HEK293T (cell line): ENCODE measurements at regions not wholly inside any gene's neighbourhood (a gene's known extent, or its start where the extent isn't known, plus 50 kb on each side); places are given as distances from the start of the nearest gene placed in this dataset.

Experiments
- CTCF ChIA-PET: fragments of 350-600 bp; formaldehyde crosslinking; extraction: SDS; loops from one replicate; lab custom pipeline; 2021; ENCODE audit warnings: antibody characterized with exemption, inconsistent platforms; lab: Yijun Ruan, JAX
- POLR2A ChIA-PET: fragments of 350-600 bp; formaldehyde crosslinking; extraction: SDS; loops from one replicate; lab custom pipeline; 2020; ENCODE audit warnings: antibody characterized with exemption, inconsistent platforms; lab: Yijun Ruan, JAX
- DNase-seq: peaks from one replicate; pipeline ENCODE4 v3.0.0; 2012; ENCODE audit warnings: mixed read lengths; ENCODE audit errors: extremely low spot score
- ARNT ChIP-seq: fragments of 450-650 bp; IDR thresholded peaks from 2 replicates; pipeline ENCODE4 v1.6.1; 2017; ENCODE audit warnings: mild to moderate bottlenecking
- BHLHE40 ChIP-seq: fragments of 450-650 bp; IDR thresholded peaks from 2 replicates; pipeline ENCODE4 v1.6.1; 2016; ENCODE audit warnings: mild to moderate bottlenecking, moderate library complexity, borderline replicate concordance
- CTBP1 ChIP-seq: fragments of 450-650 bp; IDR thresholded peaks from 2 replicates; pipeline ENCODE4 v1.6.1; 2016; ENCODE audit warnings: borderline replicate concordance
- ELF4 ChIP-seq: fragments of 450-650 bp; IDR thresholded peaks from 2 replicates; pipeline ENCODE4 v1.6.1; 2017; ENCODE audit warnings: antibody characterized with exemption
- FOXA1 ChIP-seq: fragments of 450-650 bp; IDR thresholded peaks from 2 replicates; pipeline ENCODE4 v1.6.1; 2016; ENCODE audit warnings: mild to moderate bottlenecking
- FOXK2 ChIP-seq: fragments of 450-650 bp; IDR thresholded peaks from 2 replicates; pipeline ENCODE4 v1.6.1; 2016; ENCODE audit warnings: mild to moderate bottlenecking
- FOXM1 ChIP-seq: fragments of 450-650 bp; IDR thresholded peaks from 2 replicates; pipeline ENCODE4 v1.6.1; 2017; ENCODE audit warnings: mild to moderate bottlenecking, borderline replicate concordance
- HDGF ChIP-seq: fragments of 450-650 bp; IDR thresholded peaks from 2 replicates; pipeline ENCODE4 v1.6.1; 2017; ENCODE audit warnings: antibody characterized with exemption, borderline replicate concordance
- L3MBTL2 ChIP-seq: fragments of 450-650 bp; conservative IDR thresholded peaks from 2 replicates; pipeline ENCODE4 v1.6.1; 2016; ENCODE audit warnings: mild to moderate bottlenecking
- LEF1 ChIP-seq: fragments of 450-650 bp; IDR thresholded peaks from 2 replicates; pipeline ENCODE4 v1.6.1; 2017; ENCODE audit warnings: mild to moderate bottlenecking, borderline replicate concordance
- NFRKB ChIP-seq: fragments of 450-650 bp; IDR thresholded peaks from 2 replicates; pipeline ENCODE4 v1.6.1; 2016; ENCODE audit warnings: mild to moderate bottlenecking, moderate library complexity
- PKNOX1 ChIP-seq: fragments of 450-650 bp; IDR thresholded peaks from 2 replicates; pipeline ENCODE4 v1.6.1; 2016
- SP1 ChIP-seq: fragments of 450-650 bp; IDR thresholded peaks from 2 replicates; pipeline ENCODE4 v1.6.1; 2017
- SUZ12 ChIP-seq: fragments of 450-650 bp; IDR thresholded peaks from 2 replicates; pipeline ENCODE4 v1.6.1; 2016; ENCODE audit warnings: mild to moderate bottlenecking
- TARDBP ChIP-seq: fragments of 450-650 bp; IDR thresholded peaks from 2 replicates; pipeline ENCODE4 v1.6.1; 2016
- ZNF384 ChIP-seq: fragments of 450-650 bp; IDR thresholded peaks from 2 replicates; pipeline ENCODE4 v1.6.1; 2016

DNA sequence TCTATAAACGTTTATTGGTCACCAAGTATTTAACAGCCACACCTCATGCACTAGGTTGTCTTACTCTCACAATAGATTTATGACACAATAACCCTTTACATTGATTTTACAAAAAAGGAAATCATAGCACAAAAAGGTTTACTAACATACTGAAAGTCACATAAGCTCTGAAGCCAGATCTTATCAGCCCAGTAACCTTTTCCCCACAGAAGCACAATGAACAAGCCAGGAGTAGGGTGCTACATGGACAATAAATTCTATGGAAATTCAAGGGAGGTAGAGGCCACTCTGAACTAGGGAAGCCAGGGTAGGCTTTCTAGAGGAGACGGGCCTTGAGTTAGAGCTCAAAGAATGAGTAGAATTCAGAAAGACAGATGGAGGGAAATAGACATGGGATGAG is 633.5 kb upstream of the CADM1 start:
- POLR2A ChIA-PET: no interaction called here
- TF ChIP-seq FOXK2 (no peak), TARDBP (no peak), SP1 (no peak), FOXM1 (no peak), BHLHE40 (no peak), ZNF384 (no peak), PKNOX1 (no peak), CTBP1 (no peak), LEF1 (no peak), HDGF (no peak), NFRKB (no peak), L3MBTL2 (no peak), FOXA1 (no peak), ELF4 (no peak), ARNT (no peak), SUZ12 (no peak)
- CTCF ChIA-PET: no interaction called here
- no peak for DNase-seq

DNA sequence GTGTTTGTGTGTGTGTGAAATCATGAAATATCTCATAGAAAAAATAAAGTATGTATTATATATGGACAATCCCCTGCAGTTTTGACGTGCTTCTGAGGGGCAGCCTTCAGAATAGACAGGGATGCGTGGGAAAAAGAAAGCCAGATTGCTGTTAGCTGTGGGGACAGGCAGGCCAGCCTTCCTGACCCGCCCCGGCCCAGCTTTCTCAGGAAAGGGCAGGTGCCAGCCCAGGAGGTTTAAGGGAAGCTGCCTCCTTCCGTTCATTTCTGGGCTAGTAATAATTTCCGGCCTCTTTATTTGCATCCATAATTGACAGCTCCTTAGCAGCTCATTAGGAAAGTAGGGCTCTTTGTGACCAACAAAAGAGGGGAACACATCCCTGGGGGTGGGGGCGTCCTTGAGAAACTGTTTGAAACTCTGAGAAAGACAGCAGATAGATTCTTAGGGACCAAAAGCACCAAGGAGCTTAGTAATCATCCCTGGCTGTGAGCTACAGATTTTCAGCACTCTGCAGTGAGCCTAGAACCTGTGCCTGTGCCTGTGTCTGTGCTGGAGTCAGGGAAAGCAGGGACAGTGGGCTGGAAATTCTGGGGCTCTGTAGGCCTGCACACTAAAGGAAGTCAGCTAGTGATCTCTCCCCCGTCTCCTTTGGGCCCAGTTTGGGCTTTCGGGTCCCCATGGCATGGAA is 632.9 kb upstream of the CADM1 start:
- ChIA-PET CTCF (interaction anchor here (1.1 kb wide), 1 partner anchor 12 kb away, joined by 3 read pairs; no protein-coding TSS in a partner anchor), POLR2A (no interaction called here)
- TF ChIP-seq LEF1 (no peak), FOXA1 (no peak), SP1 (no peak), SUZ12 (no peak), ZNF384 (no peak), HDGF (no peak), TARDBP (no peak), ARNT (no peak), BHLHE40 (no peak), L3MBTL2 (no peak), NFRKB (no peak), PKNOX1 (no peak), CTBP1 (no peak), FOXK2 (no peak), ELF4 (no peak)
- DNase-seq: no peak

DNA sequence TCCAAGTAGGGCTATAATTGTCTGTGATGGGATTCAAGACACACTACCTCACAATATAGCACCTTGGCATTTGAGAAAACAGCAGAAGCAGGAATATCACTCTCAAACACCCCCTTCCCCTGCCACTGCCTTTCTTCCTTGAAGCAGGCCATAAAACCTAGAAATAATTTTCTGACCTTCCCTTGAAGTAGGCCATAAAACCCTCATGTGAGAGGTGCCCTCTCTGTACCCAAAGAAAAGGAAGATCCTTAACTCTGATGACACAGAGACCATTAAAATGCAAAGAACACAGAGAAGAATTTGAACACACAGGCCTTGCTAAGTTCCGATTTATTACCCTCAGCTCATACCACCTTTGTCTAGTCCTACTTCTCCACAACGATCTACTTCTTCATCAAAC is 631.7 kb upstream of the CADM1 start:
- DNase-seq: no peak
- CTCF ChIA-PET: no interaction called here
- POLR2A ChIA-PET: no interaction called here
- TF ChIP-seq NFRKB: no peak
- no peak for TF ChIP-seq SP1
- TF ChIP-seq HDGF: no peak
- TF ChIP-seq CTBP1: no peak
- no peak for TF ChIP-seq ARNT
- TF ChIP-seq FOXK2: no peak
- no peak for TF ChIP-seq L3MBTL2
- TF ChIP-seq FOXA1: no peak
- TF ChIP-seq BHLHE40: no peak
- no peak for TF ChIP-seq ZNF384
- no peak for TF ChIP-seq PKNOX1
- TF ChIP-seq ELF4: no peak
- TF ChIP-seq LEF1: no peak
- no peak for TF ChIP-seq FOXM1

- TF ChIP-seq FOXM1 (no peak), L3MBTL2 (no peak), ZNF384 (no peak), TARDBP (no peak), ARNT (no peak), NFRKB (no peak)
These were observed 630.2 kb upstream of the CADM1 start for GRCh38 chr11:116134450-116134849.

GRCh38 chr11:116132273-116132978 is 628.2 kb upstream of the CADM1 start:
- DNase-seq: no peak
- POLR2A ChIA-PET: no interaction called here
- CTCF ChIA-PET: no interaction called here
- no peak for TF ChIP-seq SP1
- TF ChIP-seq LEF1: no peak
- no peak for TF ChIP-seq FOXM1
- no peak for TF ChIP-seq SUZ12
- TF ChIP-seq TARDBP: no peak
- no peak for TF ChIP-seq PKNOX1
- no peak for TF ChIP-seq FOXA1
- no peak for TF ChIP-seq HDGF
- TF ChIP-seq L3MBTL2: no peak
- TF ChIP-seq ARNT: no peak
- no peak for TF ChIP-seq NFRKB
- TF ChIP-seq FOXK2: no peak
- TF ChIP-seq BHLHE40: no peak
- TF ChIP-seq ZNF384: no peak
- TF ChIP-seq ELF4: no peak
- TF ChIP-seq CTBP1: no peak

More at GRCh38 chr11:116134450-116134849, 630.2 kb upstream of the CADM1 start:
- CTCF ChIA-PET: no interaction called here
- POLR2A ChIA-PET: no interaction called here
- no peak for DNase-seq
